Mesendoderm (in vitro differentiated cells): ENCODE measurements at regions not wholly inside any gene's neighbourhood (a gene's known extent, or its start where the extent isn't known, plus 50 kb on each side); places are given as distances from the start of the nearest gene placed in this dataset.

Experiments used
- DNase-seq: peaks from one replicate; pipeline ENCODE4 v3.0.0; 2013
- H2AK5ac ChIP-seq: 2 replicates; pipeline ENCODE4 v1.6.1; 2013; ENCODE audit warnings: low read length, inconsistent platforms
- H2BK120ac ChIP-seq: 2 replicates; pipeline ENCODE4 v1.6.1; 2013; ENCODE audit warnings: low read depth, mild to moderate bottlenecking, low read length, moderate library complexity, mixed read lengths
- H2BK15ac ChIP-seq: replicated peaks from 2 replicates; pipeline ENCODE4 v1.6.1; 2013; ENCODE audit warnings: low read depth, mild to moderate bottlenecking, moderate library complexity
- H2BK5ac ChIP-seq: 2 replicates; pipeline ENCODE4 v1.6.1; 2013; ENCODE audit warnings: low read length, inconsistent platforms
- H3K18ac ChIP-seq: 2 replicates; pipeline ENCODE4 v1.6.1; 2013; ENCODE audit warnings: mild to moderate bottlenecking, low read length, mixed read lengths
- H3K23ac ChIP-seq: one replicate; pipeline ENCODE4 v1.6.1; 2013; ENCODE audit warnings: low read length
- H3K27ac ChIP-seq: 2 replicates; pipeline ENCODE4 v1.5.1; 2013; ENCODE audit warnings: low read depth, mild to moderate bottlenecking, inconsistent platforms, low read length, moderate library complexity
- H3K27me3 ChIP-seq: 2 replicates; pipeline ENCODE4 v1.6.1; 2013; ENCODE audit warnings: low read length, control low read depth, mild to moderate bottlenecking, inconsistent platforms; ENCODE audit not compliant: insufficient read depth, poor library complexity
- H3K36me3 ChIP-seq: 2 replicates; pipeline ENCODE4 v1.6.1; 2013; ENCODE audit warnings: low read length, inconsistent platforms; ENCODE audit not compliant: control insufficient read depth, insufficient read depth
- H3K4ac ChIP-seq: one replicate; pipeline ENCODE4 v1.6.1; 2013; ENCODE audit warnings: low read depth, mild to moderate bottlenecking, low read length, moderate library complexity
- H3K4me1 ChIP-seq: 2 replicates; pipeline ENCODE4 v1.6.1; 2013; ENCODE audit warnings: low read depth, low read length, inconsistent platforms; ENCODE audit not compliant: control insufficient read depth
- H3K4me2 ChIP-seq: 2 replicates; pipeline ENCODE4 v1.6.1; 2013; ENCODE audit warnings: low read length
- H3K4me3 ChIP-seq: 2 replicates; pipeline ENCODE4 v1.5.1; 2013; ENCODE audit warnings: mild to moderate bottlenecking, low read length
- H3K56ac ChIP-seq: one replicate; pipeline ENCODE4 v1.6.1; 2013; ENCODE audit warnings: low read length
- H3K79me1 ChIP-seq: 2 replicates; pipeline ENCODE4 v1.6.1; 2013; ENCODE audit warnings: low read length, inconsistent platforms
- H3K79me2 ChIP-seq: 2 replicates; pipeline ENCODE4 v1.6.1; 2013; ENCODE audit warnings: mild to moderate bottlenecking, low read length; ENCODE audit not compliant: control insufficient read depth, insufficient read depth
- H3K9ac ChIP-seq: 2 replicates; pipeline ENCODE4 v1.6.1; 2013; ENCODE audit warnings: low read length, inconsistent platforms
- H4K5ac ChIP-seq: one replicate; pipeline ENCODE4 v1.6.1; 2013; ENCODE audit warnings: low read length
- H4K8ac ChIP-seq: one replicate; pipeline ENCODE4 v1.6.1; 2013; ENCODE audit warnings: low read depth, mild to moderate bottlenecking, control low read depth, low read length, moderate library complexity
- WGBS: extraction: QIAGEN DNeasy Blood & Tissue Kit; methylation state at CpG from one replicate; pipeline ENCODE4 v1.1.7; 2013; ENCODE audit warnings: low lambda C conversion rate, missing lambda C conversion rate; ENCODE audit not compliant: insufficient coverage; ENCODE audit errors: extremely low coverage; 5-methylcytosine and 5-hydroxymethylcytosine counted together

DNA sequence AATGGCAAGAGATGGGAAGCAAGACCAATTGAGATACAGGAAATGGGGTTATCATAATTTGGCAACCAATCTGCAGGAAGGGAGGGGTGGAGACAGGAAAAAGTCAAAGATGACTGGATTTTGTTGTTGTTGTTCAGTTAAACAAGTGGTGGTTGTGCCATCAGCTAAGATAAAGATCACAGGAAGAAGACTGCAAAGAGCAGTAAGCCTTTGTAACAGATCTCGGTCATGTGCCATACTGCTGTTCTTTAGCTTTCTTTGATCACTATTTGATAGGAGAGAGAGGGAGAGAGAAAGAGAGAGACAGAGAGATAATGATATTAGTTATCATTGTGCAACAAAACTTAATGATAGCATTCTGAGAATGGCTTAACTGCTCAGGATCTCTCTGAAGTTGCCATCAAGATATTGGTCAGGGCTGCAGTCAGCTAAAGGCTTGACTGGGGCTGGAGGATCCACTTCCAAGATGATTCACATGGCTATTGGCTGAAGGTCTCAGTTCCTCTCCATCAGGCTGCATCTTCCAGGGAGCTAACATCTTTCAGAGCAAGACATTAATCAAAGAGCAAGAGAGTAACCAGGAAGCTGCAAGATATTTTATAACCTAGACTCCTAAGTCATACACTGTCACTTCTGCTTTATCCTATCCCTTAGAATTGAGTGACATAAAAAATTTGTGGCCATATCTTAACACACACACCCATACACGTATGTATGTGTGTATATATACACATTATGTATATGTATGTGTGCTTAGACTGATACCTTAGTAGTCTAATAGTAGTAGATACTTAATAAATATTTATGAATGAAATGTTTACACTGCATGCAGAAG lies 405.0 kb downstream of the SHISA9 start:
- H3K23ac ChIP-seq: no peak overlapping the region
- DNase-seq: no peak
- no peak overlapping the region for H4K8ac ChIP-seq
- no peak overlapping the region for H2BK5ac ChIP-seq
- no peak overlapping the region for H3K4ac ChIP-seq
- H3K27me3 ChIP-seq: no peaks in the 10 kb centered on the region
- peaks cover 5% of the 10 kb centered on the region for H3K4me1 ChIP-seq
- H3K56ac ChIP-seq: no peak overlapping the region
- H3K18ac ChIP-seq: no peak overlapping the region
- H3K27ac ChIP-seq: no peak overlapping the region
- H3K9ac ChIP-seq: no peak overlapping the region
- H3K79me2 ChIP-seq: no peaks in the 10 kb centered on the region
- no peak overlapping the region for H2BK15ac ChIP-seq
- no peaks in the 10 kb centered on the region for H3K79me1 ChIP-seq
- H3K4me3 ChIP-seq: no peak overlapping the region
- no peak overlapping the region for H2BK120ac ChIP-seq
- H3K36me3 ChIP-seq: no peaks in the 10 kb centered on the region
- no peak overlapping the region for H4K5ac ChIP-seq
- H3K4me2 ChIP-seq: no peak overlapping the region
- no peak overlapping the region for H2AK5ac ChIP-seq
- WGBS: no CpG with 5 or more reads among the region's 2 CpGs

GRCh38 chr16:13307255-13307654 lies 405.9 kb downstream of the SHISA9 start:
- H2BK5ac ChIP-seq: no peak overlapping the region
- peaks cover 6% of the 10 kb centered on the region for H3K4me1 ChIP-seq
- H3K23ac ChIP-seq: no peak overlapping the region
- no peak overlapping the region for H2BK15ac ChIP-seq
- no peak overlapping the region for H4K8ac ChIP-seq
- H2AK5ac ChIP-seq: no peak overlapping the region
- H2BK120ac ChIP-seq: no peak overlapping the region
- no peak overlapping the region for H3K27ac ChIP-seq
- peak; percentile 82 for DNase-seq
- no peak overlapping the region for H4K5ac ChIP-seq
- no peaks in the 10 kb centered on the region for H3K79me1 ChIP-seq
- no peak overlapping the region for H3K4me2 ChIP-seq
- no peak overlapping the region for H3K4me3 ChIP-seq
- no peak overlapping the region for H3K56ac ChIP-seq
- H3K4ac ChIP-seq: no peak overlapping the region
- no CpG with 5 or more reads among the region's 4 CpGs for WGBS
- H3K27me3 ChIP-seq: no peaks in the 10 kb centered on the region
- no peak overlapping the region for H3K9ac ChIP-seq
- no peaks in the 10 kb centered on the region for H3K79me2 ChIP-seq
- H3K18ac ChIP-seq: peak overlapping the region; percentile 55
- no peaks in the 10 kb centered on the region for H3K36me3 ChIP-seq

- Histone ChIP-seq H3K9ac (no peak overlapping the region), H2BK5ac (no peak overlapping the region), H3K4me2 (no peak overlapping the region), H3K36me3 (no peaks in the 10 kb centered on the region), H4K5ac (no peak overlapping the region), H3K27me3 (no peaks in the 10 kb centered on the region), H3K4me3 (no peak overlapping the region), H2AK5ac (no peak overlapping the region), H3K79me1 (no peaks in the 10 kb centered on the region), H3K56ac (no peak overlapping the region), H3K79me2 (no peaks in the 10 kb centered on the region), H3K23ac (no peak overlapping the region), H4K8ac (no peak overlapping the region), H3K18ac (peak overlapping the region; percentile 3), H3K4me1 (peaks cover 6% of the 10 kb centered on the region), H2BK120ac (no peak overlapping the region), H3K27ac (no peak overlapping the region), H3K4ac (no peak overlapping the region), H2BK15ac (no peak overlapping the region)
- WGBS: no CpG with 5 or more reads among the region's 5 CpGs
- no peak for DNase-seq
Measured at GRCh38 chr16:13307851-13308250, 406.5 kb downstream of the SHISA9 start.

DNA sequence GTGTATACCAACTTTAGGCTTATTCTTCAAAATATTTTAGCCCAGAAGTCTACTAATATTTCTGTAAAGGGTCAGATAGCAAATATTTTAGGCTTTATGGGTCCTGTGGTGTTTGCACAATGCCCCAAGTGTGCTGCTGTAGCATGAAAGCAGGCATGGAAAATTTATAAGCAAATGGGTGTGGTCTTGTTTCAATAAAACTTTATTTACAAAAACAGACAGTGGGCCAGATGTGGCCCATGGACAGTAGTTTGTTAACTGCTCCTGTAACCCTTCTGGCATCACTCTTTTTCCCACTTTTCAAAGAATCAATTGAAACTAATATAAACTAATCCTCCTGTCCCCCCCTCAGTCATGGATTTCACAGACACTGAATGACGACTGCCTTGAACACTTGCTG lies 410.7 kb downstream of the SHISA9 start:
- no peaks in the 10 kb centered on the region for H3K79me1 ChIP-seq
- peak overlapping the region; percentile 52 for H3K4ac ChIP-seq
- H2AK5ac ChIP-seq: no peak overlapping the region
- WGBS: no CpG with 5 or more reads among the region's 1 CpG
- no peak overlapping the region for H4K5ac ChIP-seq
- peak overlapping the region; percentile 28 for H2BK120ac ChIP-seq
- H3K27me3 ChIP-seq: no peaks in the 10 kb centered on the region
- no peak overlapping the region for H4K8ac ChIP-seq
- no peaks in the 10 kb centered on the region for H3K36me3 ChIP-seq
- H3K4me1 ChIP-seq: peaks cover 5% of the 10 kb centered on the region
- no peak overlapping the region for H3K9ac ChIP-seq
- H2BK5ac ChIP-seq: no peak overlapping the region
- H3K4me3 ChIP-seq: no peak overlapping the region
- no peak overlapping the region for H3K23ac ChIP-seq
- no peak for DNase-seq
- H3K27ac ChIP-seq: no peak overlapping the region
- no peak overlapping the region for H3K4me2 ChIP-seq
- H3K56ac ChIP-seq: no peak overlapping the region
- H3K18ac ChIP-seq: no peak overlapping the region
- H3K79me2 ChIP-seq: no peaks in the 10 kb centered on the region
- no peak overlapping the region for H2BK15ac ChIP-seq

GRCh38 chr16:13313351-13313750 lies 412.0 kb downstream of the SHISA9 start:
- no peak overlapping the region for H3K56ac ChIP-seq
- H3K4me2 ChIP-seq: no peak overlapping the region
- H3K36me3 ChIP-seq: no peaks in the 10 kb centered on the region
- no peak overlapping the region for H2BK15ac ChIP-seq
- DNase-seq: no peak
- no peak overlapping the region for H2BK5ac ChIP-seq
- no peak overlapping the region for H2BK120ac ChIP-seq
- H3K4me1 ChIP-seq: peaks cover 2% of the 10 kb centered on the region
- H3K4ac ChIP-seq: no peak overlapping the region
- no peaks in the 10 kb centered on the region for H3K79me1 ChIP-seq
- no peak overlapping the region for H4K5ac ChIP-seq
- no peaks in the 10 kb centered on the region for H3K27me3 ChIP-seq
- H3K27ac ChIP-seq: no peak overlapping the region
- H3K9ac ChIP-seq: no peak overlapping the region
- H3K23ac ChIP-seq: no peak overlapping the region
- no peak overlapping the region for H4K8ac ChIP-seq
- no peaks in the 10 kb centered on the region for H3K79me2 ChIP-seq
- no peak overlapping the region for H2AK5ac ChIP-seq
- no peak overlapping the region for H3K18ac ChIP-seq
- H3K4me3 ChIP-seq: no peak overlapping the region

DNA sequence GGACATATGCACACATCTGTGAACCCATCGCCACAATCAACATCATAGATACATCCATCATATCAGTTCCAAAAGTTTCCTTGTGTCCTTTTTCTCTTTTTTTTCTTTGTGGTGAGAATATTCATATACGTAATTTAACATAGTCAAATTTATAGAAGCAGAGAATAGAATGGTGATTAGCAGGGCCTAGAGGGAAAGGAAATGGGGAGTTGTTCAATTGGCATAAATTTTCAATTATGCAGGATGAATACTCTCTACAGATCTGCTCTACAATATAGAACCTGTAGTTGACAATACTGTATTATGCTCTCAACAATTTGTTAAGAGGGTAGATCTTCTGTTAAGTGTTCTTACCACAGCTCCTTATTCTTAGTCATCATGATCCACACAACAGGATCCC lies 413.2 kb downstream of the SHISA9 start:
- H3K36me3 ChIP-seq: no peaks in the 10 kb centered on the region
- no peaks in the 10 kb centered on the region for H3K79me1 ChIP-seq
- no peak overlapping the region for H3K4me2 ChIP-seq
- no peak overlapping the region for H3K23ac ChIP-seq
- H2AK5ac ChIP-seq: no peak overlapping the region
- H2BK5ac ChIP-seq: no peak overlapping the region
- peaks cover 2% of the 10 kb centered on the region for H3K4me1 ChIP-seq
- H4K5ac ChIP-seq: no peak overlapping the region
- no peak overlapping the region for H3K4me3 ChIP-seq
- no peak overlapping the region for H3K56ac ChIP-seq
- H3K27me3 ChIP-seq: no peaks in the 10 kb centered on the region
- H3K27ac ChIP-seq: no peak overlapping the region
- no CpG with 5 or more reads among the region's 2 CpGs for WGBS
- H3K18ac ChIP-seq: no peak overlapping the region
- H3K79me2 ChIP-seq: no peaks in the 10 kb centered on the region
- H3K9ac ChIP-seq: no peak overlapping the region
- no peak overlapping the region for H2BK120ac ChIP-seq
- H4K8ac ChIP-seq: no peak overlapping the region
- no peak for DNase-seq
- H3K4ac ChIP-seq: no peak overlapping the region
- no peak overlapping the region for H2BK15ac ChIP-seq
